Ishikawa (cell line): ENCODE measurements at regions not wholly inside any gene's neighbourhood (a gene's known extent, or its start where the extent isn't known, plus 50 kb on each side); places are given as distances from the start of the nearest gene placed in this dataset.

Experiments
- CEBPB ChIP-seq: IDR thresholded peaks from 2 replicates; pipeline ENCODE4 v1.6.1; 2012
- CREB1 ChIP-seq: IDR thresholded peaks from 2 replicates; pipeline ENCODE4 v1.6.1; 2012; ENCODE audit warnings: low read depth
- RAD21 ChIP-seq: IDR thresholded peaks from 2 replicates; pipeline ENCODE4 v1.6.1; 2012; ENCODE audit warnings: low read depth
- TAF1 ChIP-seq: IDR thresholded peaks from 2 replicates; pipeline ENCODE4 v1.6.1; 2012; ENCODE audit warnings: low read depth, mild to moderate bottlenecking
- TCF12 ChIP-seq: IDR thresholded peaks from 2 replicates; pipeline ENCODE4 v1.6.1; 2012; ENCODE audit warnings: low read depth
- YY1 ChIP-seq: IDR thresholded peaks from 2 replicates; pipeline ENCODE4 v1.6.1; 2012; ENCODE audit warnings: low read depth
- TF ChIP-seq, protein P1 (sequence below): IDR thresholded peaks from 2 replicates; pipeline ENCODE4 v1.6.1; 2012; ENCODE audit warnings: low read depth, mild to moderate bottlenecking
- TF ChIP-seq, protein P2 (sequence below): IDR thresholded peaks from 2 replicates; pipeline ENCODE4 v1.6.1; 2012

DNA sequence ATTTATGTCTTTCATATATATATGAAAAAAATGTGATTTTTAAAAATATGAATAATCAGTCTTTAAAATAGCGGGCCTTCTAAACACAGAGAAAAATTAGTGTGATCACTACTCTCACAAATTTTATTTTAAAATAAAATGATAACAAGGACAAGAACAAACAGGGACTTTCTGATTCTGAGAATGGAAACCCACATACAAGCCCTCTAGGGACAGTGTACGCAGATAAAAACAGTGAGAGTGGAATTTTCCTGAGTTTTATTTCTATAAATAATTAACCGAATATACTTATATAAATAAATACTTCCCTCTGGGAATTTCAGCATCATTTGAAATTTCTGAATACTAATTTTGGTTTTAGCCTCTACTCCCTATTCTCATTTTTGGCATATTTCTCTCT, 201.4 kb upstream of the CBLB start:
- TF ChIP-seq, protein P1, sequence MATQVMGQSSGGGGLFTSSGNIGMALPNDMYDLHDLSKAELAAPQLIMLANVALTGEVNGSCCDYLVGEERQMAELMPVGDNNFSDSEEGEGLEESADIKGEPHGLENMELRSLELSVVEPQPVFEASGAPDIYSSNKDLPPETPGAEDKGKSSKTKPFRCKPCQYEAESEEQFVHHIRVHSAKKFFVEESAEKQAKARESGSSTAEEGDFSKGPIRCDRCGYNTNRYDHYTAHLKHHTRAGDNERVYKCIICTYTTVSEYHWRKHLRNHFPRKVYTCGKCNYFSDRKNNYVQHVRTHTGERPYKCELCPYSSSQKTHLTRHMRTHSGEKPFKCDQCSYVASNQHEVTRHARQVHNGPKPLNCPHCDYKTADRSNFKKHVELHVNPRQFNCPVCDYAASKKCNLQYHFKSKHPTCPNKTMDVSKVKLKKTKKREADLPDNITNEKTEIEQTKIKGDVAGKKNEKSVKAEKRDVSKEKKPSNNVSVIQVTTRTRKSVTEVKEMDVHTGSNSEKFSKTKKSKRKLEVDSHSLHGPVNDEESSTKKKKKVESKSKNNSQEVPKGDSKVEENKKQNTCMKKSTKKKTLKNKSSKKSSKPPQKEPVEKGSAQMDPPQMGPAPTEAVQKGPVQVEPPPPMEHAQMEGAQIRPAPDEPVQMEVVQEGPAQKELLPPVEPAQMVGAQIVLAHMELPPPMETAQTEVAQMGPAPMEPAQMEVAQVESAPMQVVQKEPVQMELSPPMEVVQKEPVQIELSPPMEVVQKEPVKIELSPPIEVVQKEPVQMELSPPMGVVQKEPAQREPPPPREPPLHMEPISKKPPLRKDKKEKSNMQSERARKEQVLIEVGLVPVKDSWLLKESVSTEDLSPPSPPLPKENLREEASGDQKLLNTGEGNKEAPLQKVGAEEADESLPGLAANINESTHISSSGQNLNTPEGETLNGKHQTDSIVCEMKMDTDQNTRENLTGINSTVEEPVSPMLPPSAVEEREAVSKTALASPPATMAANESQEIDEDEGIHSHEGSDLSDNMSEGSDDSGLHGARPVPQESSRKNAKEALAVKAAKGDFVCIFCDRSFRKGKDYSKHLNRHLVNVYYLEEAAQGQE: no peak
- TF ChIP-seq RAD21 (no peak), TAF1 (no peak), TCF12 (no peak), CEBPB (no peak), YY1 (no peak), CREB1 (no peak)
- TF ChIP-seq, protein P2, sequence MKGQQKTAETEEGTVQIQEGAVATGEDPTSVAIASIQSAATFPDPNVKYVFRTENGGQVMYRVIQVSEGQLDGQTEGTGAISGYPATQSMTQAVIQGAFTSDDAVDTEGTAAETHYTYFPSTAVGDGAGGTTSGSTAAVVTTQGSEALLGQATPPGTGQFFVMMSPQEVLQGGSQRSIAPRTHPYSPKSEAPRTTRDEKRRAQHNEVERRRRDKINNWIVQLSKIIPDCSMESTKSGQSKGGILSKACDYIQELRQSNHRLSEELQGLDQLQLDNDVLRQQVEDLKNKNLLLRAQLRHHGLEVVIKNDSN: no peak
